HEK293T (cell line): ENCODE measurements at regions not wholly inside any gene's neighbourhood (a gene's known extent, or its start where the extent isn't known, plus 50 kb on each side); places are given as distances from the start of the nearest gene placed in this dataset.

ENCODE experiments used
- ARNT ChIP-seq: fragments of 450-650 bp; IDR thresholded peaks from 2 replicates; pipeline ENCODE4 v1.6.1; 2017; ENCODE audit warnings: mild to moderate bottlenecking
- BHLHE40 ChIP-seq: fragments of 450-650 bp; IDR thresholded peaks from 2 replicates; pipeline ENCODE4 v1.6.1; 2016; ENCODE audit warnings: mild to moderate bottlenecking, moderate library complexity, borderline replicate concordance
- CTBP1 ChIP-seq: fragments of 450-650 bp; IDR thresholded peaks from 2 replicates; pipeline ENCODE4 v1.6.1; 2016; ENCODE audit warnings: borderline replicate concordance
- ELF4 ChIP-seq: fragments of 450-650 bp; IDR thresholded peaks from 2 replicates; pipeline ENCODE4 v1.6.1; 2017; ENCODE audit warnings: antibody characterized with exemption
- FOXK2 ChIP-seq: fragments of 450-650 bp; IDR thresholded peaks from 2 replicates; pipeline ENCODE4 v1.6.1; 2016; ENCODE audit warnings: mild to moderate bottlenecking
- HDGF ChIP-seq: fragments of 450-650 bp; IDR thresholded peaks from 2 replicates; pipeline ENCODE4 v1.6.1; 2017; ENCODE audit warnings: antibody characterized with exemption, borderline replicate concordance
- L3MBTL2 ChIP-seq: fragments of 450-650 bp; conservative IDR thresholded peaks from 2 replicates; pipeline ENCODE4 v1.6.1; 2016; ENCODE audit warnings: mild to moderate bottlenecking
- LEF1 ChIP-seq: fragments of 450-650 bp; IDR thresholded peaks from 2 replicates; pipeline ENCODE4 v1.6.1; 2017; ENCODE audit warnings: mild to moderate bottlenecking, borderline replicate concordance
- NFRKB ChIP-seq: fragments of 450-650 bp; IDR thresholded peaks from 2 replicates; pipeline ENCODE4 v1.6.1; 2016; ENCODE audit warnings: mild to moderate bottlenecking, moderate library complexity
- SUZ12 ChIP-seq: fragments of 450-650 bp; IDR thresholded peaks from 2 replicates; pipeline ENCODE4 v1.6.1; 2016; ENCODE audit warnings: mild to moderate bottlenecking
- ZNF384 ChIP-seq: fragments of 450-650 bp; IDR thresholded peaks from 2 replicates; pipeline ENCODE4 v1.6.1; 2016
- TF ChIP-seq, protein P1 (sequence below): fragments of 450-650 bp; IDR thresholded peaks from 2 replicates; pipeline ENCODE4 v1.6.1; 2016

- TF ChIP-seq, protein P1, sequence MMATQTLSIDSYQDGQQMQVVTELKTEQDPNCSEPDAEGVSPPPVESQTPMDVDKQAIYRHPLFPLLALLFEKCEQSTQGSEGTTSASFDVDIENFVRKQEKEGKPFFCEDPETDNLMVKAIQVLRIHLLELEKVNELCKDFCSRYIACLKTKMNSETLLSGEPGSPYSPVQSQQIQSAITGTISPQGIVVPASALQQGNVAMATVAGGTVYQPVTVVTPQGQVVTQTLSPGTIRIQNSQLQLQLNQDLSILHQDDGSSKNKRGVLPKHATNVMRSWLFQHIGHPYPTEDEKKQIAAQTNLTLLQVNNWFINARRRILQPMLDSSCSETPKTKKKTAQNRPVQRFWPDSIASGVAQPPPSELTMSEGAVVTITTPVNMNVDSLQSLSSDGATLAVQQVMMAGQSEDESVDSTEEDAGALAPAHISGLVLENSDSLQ: no peak
- TF ChIP-seq ARNT: no peak
- no peak for TF ChIP-seq ZNF384
- TF ChIP-seq FOXK2: no peak
- no peak for TF ChIP-seq NFRKB
- TF ChIP-seq SUZ12: no peak
- TF ChIP-seq ELF4: no peak
- TF ChIP-seq BHLHE40: no peak
- no peak for TF ChIP-seq L3MBTL2
- TF ChIP-seq HDGF: no peak
- TF ChIP-seq CTBP1: no peak
- no peak for TF ChIP-seq LEF1
These were observed 112.8 kb upstream of the HPF1 start for GRCh38 chr4:169870507-169870906.
